ENCODE measurements at regions not wholly inside any gene's neighbourhood (a gene's known extent, or its start where the extent isn't known, plus 50 kb on each side); places are given as distances from the start of the nearest gene placed in this dataset.

DNA sequence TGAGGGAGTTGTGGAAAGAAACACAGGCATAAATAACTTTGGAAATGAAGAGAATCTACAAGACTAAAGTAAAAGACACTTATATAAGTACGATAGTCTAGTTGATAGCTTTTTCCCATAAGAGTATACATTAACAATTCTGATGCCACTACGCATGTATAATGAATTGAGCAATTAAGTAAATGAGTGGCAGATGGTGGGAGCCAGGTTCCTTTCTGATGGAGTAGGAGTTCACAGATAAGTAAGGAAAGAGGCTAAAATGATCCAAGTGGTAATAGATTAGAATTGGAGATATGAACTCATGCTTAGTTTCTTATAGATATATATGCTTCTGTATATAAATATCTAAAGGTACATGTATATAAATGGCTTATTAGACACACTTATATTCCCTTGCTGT is 368.3 kb downstream of the FAM181B start:
- no peak for DNase-seq

DNA sequence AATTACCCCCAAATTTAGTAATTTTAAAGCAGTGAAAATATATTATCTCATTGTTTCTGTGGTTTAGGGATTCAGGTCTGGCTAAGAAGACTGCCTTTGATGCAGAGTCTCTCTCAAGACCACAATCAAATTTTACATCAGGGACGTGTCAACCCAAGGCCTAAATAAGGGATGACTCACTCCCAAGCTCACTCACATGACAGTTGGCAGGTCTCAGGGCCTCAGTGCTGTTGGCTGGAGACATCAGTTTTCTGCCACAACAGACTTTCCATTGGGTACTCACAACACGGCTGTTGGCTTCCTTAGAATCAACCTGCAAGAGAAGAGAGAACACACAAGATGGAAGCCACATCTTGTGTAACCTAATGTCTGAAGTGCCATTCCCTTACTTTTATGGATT is 377.3 kb downstream of the FAM181B start:
- DNase-seq = no peak

DNA sequence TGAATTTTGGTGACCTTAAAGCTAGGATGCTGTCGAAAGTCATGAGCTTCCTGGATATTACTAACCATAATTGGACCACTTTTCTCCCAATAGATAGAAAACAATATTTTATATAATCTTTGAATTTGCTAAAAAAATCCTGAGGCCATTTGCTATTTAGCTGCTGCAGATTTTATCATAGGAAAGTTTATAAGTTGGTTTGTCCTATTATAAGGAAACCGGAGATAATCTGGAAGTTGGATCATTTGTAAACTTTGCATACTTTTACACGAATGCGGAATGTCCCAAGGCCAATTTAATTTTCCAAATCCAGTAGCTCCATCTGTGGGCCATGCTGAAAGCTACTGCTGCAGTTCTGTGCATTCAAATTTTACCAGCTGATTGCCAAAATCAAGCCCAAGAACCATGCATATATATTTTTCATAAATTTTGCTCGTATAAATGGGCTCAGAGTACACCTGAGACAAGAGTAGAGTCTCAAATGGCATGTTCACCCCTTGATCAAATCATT is 378.3 kb downstream of the FAM181B start:
- DNase-seq = no peak

DNA sequence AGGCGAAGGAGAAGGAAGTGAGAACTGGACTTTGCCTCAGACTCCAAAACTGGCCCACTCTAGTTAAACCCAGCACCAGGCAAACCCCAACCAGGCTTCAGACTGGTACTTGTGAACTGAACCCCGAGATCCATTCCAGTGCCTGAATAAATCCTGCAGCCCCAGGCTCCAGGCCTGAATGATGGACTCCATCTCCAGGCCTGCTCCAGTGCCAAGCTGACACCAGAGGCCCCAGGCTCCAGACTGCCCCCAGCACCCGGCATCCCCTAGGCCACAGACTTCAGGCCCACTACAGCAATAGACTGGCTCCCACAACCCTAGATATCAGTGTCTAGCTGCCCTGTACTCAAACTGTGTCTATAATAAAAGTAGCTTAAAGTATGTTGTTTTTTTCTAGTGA is 406.8 kb downstream of the FAM181B start:
- DNase-seq = no peak

DNA sequence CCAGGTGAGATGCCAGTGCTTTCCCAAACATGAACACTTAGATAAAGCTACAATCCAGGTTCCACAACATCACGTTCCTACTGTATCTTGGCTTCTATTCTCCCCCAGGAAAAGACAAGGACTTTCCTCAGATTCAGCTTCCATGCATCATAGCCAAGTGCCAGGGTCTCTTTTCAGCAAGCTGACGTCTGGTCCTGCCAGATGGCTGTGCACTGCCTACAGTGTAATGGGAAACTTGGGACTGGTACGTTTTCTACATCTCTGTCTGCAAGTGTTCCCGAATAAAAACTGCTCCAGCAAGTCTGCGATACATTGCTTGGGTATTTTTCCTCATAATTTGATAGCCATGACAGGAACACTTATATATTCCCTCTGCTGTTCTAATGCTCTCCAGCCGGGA is 412.5 kb downstream of the FAM181B start:
- DNase-seq = no peak

DNA sequence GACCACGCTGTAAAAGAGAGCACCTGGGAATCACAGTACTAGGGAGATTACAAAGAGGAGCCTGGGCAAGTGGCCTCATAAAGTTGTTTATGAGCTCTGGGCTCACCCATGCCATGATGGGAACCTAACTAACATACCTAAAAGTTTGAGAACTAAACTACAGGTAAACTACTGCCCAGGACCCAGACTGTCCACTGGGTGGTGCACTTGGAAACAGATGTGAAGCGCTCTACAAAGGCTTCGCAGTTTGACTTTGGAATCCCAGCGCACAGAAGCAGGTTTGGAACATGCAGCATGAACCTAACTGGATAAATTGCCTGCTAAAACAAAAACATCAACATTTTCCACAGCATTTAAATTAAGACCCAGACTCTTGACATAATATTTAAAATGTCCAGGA is 418.6 kb downstream of the FAM181B start:
- DNase-seq = no peak

DNA sequence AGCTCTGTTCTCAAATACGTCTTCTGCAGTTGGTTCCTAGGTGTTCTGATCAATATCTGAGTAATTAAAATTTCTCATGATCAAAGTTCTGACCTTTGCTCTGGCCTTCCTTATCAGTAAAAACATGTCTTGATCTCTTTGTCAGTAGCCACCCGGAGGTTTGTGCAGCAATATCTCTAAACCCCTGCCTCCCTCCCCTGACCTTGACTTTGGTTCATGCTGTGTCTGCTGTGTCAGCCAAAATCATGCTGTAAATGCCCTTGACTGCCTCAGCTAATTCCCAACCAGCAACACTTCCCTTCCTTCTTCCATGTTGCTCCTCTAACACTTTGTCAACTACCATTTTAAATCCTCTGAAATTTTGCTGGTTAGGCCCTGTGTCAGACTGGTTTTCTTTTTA is 424.7 kb downstream of the FAM181B start:
- no peak for DNase-seq

DNA sequence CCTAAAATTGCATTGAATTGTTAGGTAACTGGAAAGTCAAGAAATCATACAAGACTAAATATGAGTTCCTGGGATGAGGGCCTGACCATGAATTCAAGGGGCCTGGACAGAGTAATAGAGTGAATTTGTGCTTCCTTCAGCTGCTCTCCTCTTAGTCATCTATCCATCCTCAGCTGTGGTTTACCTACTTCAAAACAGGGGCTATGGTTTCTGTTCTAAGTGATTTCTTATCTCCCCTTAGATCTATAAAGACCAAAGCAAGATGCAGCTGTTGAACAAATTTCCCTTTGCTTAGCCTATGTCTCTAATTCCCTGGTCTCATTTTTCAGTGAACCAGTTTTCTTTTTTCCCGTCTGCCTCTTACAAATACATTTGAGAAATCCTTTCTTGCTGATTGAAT is 428.5 kb downstream of the FAM181B start:
- no peak for DNase-seq

DNA sequence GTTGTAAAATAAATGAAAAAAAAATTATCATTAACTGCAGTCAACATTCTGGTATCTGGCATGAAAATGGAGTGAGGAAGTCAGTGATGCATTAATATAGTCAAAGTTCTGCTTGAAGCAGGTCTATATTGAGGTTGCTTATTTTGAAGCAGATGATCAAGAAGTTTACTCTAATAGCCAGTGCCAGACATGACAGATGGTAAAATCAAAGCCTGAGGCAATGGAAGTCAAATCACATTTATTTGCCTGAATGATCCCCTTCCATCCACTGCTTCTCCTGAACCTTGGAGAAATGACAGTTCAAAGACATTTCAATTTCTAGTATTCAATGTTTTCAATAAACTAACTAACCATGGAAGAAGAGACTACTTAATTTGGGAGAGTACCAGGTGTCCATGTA is 430.0 kb downstream of the FAM181B start:
- DNase-seq = no peak

DNA sequence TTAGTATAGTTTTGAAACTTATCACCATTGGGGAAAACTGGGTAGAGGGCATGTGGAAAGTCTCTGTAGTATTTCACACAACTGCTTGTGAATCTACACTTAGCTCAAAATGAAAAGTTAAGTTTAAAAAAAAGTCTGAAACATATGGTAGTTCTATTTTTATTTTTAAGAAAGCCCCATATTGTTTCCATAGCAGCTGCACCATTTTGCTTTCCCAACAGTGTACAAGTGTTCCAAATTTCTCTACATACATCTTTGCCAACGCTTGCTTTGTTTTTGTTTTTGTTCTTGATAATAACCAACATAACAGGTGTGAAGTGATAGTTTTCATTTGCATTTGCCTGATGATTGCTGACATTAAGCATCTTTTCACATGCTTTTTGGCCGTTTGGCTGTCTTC is 445.2 kb downstream of the FAM181B start:
- DNase-seq = no peak

DNA sequence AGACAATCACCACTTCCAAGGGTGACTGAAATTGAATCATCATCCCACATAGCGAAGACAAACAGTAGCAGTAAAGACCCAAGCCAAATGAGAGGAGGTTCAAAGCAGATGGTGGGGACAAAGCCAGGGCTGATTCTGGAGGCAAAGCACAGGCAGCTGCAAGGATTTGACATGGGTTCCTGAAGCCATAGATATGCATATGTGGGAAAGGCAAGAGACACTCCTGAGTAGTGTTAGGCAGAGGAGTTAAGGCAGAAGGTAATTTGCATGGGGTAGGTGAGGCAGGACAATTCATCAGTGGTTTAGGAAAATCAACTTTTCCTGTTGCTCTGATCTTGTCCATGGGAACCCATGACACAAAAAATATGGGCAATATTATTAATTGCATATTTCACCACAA is 462.8 kb downstream of the FAM181B start:
- DNase-seq = no peak

DNA sequence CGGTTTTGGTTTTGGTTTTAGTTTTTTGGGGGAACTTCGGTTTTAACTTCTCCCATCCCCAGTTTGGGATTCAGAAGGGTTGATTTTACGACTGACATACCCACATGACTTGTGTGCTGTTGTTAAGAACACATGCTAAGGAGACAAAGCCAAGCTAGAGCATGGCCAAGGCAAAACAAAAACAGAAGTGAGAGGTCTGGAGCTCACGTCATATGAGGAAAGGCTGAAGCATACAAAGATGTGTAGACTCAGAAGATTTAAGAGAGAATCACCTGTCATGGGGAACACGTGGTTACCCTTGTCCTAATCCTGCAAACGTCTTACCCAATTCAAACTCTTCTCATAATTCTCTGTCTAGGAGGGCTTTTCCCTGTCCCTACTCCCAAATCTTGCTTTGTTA is 465.0 kb downstream of the FAM181B start:
- DNase-seq = no peak

DNA sequence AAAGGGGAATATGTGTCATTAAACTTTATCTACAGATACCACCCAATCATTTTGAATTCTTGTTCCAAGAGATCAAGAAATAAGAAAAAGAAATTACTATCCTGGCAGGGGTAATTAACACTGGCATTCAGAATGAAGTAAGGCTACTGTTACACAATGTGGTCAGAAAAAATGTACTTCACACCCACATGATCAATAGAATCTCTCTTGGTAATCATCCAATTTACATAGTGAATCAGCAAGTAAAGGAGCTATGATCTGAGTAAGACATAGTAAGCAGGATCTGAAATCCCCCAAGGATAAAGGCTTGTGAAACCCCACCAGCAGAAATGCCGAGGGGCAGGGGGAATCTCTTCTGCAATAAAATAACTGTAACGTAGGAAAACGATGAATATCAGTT is 466.5 kb downstream of the FAM181B start:
- no peak for DNase-seq

DNA sequence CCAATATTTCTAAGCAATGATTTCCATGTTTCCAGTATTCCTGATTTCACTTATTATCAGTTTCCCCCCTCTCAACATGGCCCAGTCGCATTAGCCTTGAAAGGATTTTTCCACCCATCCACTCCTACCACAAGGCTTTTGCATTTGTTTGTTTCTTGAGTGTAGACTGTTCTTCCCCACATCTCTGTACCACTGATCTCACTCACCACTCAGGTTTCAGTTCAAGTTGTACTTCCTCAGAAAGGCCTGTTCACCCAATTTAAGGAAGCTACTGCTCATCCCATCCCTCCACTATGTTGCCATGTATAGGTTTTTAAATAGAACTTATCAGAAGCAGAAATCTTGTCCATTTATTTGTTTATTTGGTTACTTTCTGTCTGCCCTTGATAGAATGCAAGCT is 472.3 kb downstream of the FAM181B start:
- DNase-seq = no peak

DNA sequence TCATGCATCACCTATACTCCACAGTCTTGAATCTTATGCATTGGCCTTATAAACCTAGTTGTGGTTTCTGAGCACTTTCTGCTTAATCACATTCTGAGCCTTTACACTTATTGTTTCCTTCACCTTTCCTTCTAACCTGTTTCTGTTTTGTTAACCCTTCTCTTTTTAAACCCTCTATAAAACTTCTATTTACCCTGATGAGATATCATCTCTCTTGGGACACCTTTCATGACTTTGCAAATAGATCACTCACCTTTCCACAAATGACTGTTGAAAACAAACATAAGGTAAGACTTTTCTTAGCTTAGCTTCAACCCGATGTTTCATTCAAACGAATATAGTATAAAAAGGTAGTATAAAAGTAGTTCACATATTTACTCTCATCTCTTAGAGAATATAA is 483.6 kb downstream of the FAM181B start:
- no peak for DNase-seq

DNA sequence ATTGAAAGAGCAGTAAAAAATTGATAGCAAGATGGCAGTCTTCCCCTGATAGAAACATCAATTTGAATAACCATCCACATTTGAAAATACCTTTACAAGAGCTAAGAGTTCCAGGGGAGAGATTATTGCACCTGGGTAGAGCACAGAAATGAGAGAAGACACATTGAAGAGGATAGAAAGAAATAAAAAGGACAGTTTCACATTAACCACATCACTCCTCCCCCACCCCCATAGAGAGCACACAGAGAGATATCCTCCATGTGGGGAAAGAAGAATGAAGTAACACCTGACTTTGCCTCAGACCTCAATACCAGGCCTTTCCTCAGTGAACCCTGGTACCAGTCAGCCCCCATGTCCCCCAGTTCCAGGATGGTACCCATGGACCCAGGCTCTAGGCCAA is 486.7 kb downstream of the FAM181B start:
- DNase-seq = no peak

DNA sequence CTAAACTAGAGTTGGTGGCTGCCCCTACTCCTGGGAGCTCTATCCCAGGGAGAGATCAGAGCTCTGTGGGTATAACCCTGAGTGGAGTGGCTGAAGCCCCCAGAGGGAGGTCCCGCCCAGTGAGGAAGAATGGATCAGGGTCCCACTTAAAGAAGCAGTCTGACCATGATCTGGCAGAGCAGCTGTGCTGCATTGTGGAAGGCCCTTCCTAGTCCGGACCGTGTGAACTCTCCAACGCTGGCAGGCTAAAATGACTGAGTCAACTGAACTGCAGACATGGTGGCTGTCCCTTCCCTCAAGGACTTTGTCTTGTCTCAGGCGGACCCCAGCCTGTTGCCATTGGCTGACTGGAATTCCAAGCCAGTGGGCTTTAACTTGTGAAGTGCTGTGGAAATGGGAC is 494.2 kb downstream of the FAM181B start:
- DNase-seq = no peak

DNA sequence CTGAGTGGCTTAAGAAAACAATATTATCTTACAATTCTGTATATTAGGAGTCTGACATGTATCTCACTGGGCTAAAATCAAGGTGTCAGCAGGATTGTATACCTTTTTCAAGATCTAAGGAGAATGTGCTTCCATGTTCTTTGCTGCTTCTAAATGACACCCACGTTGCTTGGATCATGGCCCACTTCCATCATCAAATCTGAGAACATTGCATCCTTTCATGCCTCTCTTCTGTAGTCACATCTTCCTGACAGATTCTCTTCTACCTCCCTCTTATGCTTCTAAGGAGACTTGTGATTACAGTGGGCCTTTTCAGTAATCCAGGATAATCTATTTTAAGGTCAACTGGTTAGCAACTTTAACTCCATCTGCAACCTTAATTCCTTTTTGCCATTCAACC is 499.4 kb downstream of the FAM181B start:
- DNase-seq = no peak

DNA sequence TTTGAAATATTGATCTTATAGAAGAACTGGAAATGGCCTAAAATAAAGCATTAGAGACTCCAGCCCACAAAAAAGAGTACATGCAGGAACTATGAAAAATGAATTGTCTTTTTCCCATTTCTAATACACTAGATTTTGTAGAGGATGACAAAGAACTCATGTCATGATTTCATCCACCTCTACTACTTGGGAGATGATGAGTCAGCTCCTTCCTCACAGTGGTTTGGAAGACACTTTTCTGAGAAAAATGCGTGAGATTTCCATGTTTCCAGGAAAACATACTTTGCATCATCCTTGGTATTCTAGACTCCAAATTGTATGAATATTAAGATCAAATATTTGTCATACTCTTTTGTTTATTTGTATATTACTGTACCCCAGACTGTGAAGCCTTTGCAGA is 500.5 kb downstream of the FAM181B start:
- DNase-seq = no peak

DNA sequence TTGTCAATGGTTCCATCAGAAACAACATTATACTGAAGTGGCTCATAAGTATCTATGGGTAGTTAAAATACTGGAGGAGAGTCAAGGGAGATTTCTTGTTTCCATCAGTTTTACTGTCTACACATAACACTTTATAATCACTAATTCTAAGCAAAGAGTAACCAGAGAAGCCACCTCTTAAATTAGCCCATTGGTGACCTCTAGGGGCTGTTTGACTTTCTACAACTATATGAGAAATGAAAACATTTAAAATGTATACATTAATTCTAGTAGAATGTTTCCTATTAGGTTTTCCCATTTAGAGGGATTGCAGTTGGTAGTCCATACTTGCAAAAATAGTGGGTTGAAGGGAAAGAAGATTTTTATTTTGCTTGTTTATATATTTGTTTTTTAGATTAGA is 504.3 kb downstream of the FAM181B start:
- no peak for DNase-seq

DNA sequence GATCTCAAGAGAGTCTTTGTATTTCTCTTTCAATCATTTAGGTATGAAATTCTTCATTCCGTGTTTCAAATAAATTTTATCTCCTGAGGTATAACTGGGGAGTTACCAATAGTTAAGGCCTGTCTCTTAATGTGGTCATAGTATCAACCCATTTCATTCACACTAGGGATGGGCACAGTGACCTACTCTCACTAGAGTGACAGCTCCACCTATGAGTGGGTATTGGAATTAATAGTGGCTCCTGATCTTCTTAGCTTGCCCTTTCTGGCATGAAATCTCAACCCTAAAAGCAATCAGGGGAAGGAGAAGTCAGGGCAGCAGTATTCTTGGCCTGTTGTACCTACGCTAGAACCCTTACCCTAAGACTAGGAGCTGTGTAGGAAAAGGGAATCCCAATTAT is 507.7 kb downstream of the FAM181B start:
- no peak for DNase-seq

DNA sequence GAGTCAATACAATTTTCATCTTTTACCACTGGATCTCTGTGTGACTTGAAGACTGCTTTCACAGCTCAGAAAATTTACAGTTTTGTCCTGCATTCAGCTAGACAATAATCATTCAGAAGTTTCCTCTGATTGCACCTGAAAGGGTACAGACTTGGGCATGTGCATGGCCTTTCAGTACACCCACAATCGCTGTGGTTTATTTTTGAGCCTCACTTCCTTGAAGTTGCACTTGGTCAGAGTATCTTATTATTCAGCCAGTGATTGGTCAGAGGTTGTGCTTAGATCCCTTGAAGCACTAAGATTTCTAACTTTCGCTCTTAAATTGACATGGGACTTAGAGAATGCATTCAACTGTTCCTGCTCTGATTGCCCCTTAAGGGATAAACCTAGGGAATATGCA is 508.2 kb downstream of the FAM181B start:
- no peak for DNase-seq

DNA sequence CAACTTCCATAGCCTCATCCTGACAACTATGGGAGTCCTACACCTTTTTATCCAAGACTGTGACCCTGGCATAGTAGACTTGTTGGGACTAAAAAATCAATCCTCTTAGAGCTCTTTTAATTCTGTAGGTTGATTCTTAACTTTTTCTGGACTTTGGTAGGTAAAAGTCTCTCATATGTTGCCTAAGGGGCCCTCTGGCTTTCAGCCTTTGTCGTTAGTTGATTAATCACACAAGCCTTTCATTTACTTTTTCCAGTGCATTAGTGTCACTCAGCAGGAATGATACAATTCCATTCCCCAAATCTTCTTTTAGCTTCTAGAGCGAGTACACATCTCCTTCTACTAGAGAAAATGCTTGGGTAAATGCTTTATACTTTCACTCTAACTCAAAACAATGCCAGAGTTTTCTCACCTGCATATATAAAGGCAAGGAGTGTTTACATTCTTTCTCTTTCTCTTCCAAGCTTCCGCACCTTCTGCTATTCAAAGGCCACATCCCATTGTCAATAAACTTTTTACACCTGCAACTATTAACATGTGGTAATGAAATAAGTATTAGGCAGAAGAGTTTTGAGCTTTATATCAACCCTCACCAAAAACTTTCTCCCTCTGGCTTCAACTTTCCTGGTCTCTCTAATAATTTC is 516.6 kb downstream of the FAM181B start:
- DNase-seq = no peak

DNA sequence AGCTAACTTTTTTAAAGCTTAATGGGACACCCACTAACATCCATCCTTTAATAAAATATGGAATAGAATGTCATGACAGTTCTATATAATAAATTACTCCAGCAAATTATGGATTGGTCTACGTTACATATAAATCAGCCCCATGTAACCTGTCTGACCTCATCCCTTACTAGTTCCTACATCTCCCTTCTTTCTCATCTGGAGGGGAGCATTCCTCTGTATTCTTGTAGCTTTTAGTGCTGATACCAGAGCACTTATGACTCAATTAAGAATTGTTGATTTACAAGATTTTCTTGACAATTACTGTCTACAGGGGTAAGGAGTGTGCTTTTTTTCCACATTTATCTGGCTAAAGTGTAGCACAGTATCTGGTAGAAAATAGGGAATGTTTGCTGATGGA is 523.7 kb downstream of the FAM181B start:
- no peak for DNase-seq

DNA sequence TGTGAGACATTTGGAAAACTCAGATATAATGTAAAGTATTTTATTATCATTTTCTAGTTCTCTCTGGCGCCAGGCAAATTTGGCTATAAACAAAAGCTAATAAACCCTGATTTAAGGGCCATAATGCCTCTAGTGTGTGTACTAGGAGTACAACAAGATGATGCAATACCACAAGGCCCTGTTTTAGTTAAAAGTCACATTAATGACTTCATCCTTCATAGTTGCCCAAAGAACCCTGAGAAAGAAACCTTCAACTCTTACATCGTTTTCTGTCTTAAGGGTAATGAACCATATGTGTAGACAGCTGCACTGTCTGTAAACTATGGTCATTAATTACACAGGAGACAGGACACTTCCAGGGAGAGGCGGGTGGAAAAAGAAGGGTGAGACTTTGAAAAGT is 538.4 kb downstream of the FAM181B start:
- no peak for DNase-seq

DNA sequence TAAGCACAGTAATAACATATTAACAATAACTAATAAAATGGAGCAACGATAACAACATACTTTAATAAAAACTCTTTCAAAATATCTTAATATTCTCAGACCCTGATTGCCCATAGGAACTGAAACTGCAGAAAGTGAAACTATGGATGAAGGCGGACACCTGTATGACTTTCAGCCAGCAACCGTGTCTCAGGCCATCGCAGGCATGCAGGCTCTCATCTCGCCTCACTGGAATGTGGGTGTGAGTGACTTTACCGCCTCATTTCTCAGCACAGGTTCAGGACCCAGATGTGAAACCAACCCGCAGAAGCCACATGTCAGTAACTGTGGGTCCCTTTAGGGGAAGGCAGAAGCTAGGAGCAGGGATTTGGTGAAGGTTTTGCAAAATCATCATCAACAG is 539.1 kb downstream of the FAM181B start:
- no peak for DNase-seq

Data from bone marrow (tissue), 2 donors.